ENCODE measurements at regions not wholly inside any gene's neighbourhood (a gene's known extent, or its start where the extent isn't known, plus 50 kb on each side); places are given as distances from the start of the nearest gene placed in this dataset.

DNA sequence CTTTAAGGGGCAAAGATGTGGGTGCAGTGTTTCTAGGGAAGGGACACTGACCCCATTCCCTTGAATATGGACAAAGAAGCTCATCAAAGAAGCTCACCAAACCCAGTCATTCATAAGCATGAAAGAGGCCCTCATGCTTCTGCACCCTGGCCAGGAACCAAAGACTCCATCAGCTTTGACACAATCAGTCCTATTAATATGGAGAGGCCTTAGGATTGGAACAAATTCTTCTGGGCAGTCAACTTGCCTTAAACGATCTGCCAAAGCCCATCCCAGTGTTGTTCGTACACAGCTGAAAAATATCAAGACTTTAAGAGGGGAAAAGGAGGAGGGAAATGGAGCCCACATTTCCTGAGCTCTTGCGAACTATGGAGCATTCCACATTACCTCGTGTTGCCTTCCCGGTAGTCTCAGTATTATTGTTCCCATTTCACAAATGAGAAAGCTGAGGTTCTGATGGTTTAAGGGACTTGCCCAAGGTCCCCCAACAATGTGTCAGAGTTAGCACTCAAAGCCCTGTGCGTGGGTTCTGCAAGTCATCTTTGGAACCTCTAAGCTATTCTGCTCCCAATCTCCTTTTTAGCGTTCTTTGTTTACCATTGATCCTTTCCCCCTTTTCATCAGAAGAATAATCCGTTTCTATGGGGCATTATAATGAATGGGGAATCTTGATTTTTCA lies 161.9 kb downstream of the ZBTB18 start:
- no peaks in the 10 kb centered on the region for H3K27me3 ChIP-seq
- no peaks in the 10 kb centered on the region for H3K9me3 ChIP-seq (replicated peaks in 1 of 3)
- TF ChIP-seq, protein P1, sequence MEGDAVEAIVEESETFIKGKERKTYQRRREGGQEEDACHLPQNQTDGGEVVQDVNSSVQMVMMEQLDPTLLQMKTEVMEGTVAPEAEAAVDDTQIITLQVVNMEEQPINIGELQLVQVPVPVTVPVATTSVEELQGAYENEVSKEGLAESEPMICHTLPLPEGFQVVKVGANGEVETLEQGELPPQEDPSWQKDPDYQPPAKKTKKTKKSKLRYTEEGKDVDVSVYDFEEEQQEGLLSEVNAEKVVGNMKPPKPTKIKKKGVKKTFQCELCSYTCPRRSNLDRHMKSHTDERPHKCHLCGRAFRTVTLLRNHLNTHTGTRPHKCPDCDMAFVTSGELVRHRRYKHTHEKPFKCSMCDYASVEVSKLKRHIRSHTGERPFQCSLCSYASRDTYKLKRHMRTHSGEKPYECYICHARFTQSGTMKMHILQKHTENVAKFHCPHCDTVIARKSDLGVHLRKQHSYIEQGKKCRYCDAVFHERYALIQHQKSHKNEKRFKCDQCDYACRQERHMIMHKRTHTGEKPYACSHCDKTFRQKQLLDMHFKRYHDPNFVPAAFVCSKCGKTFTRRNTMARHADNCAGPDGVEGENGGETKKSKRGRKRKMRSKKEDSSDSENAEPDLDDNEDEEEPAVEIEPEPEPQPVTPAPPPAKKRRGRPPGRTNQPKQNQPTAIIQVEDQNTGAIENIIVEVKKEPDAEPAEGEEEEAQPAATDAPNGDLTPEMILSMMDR (IDR thresholded peaks at IDR 0.05): no peak
- TF ChIP-seq POLR2A (IDR thresholded peaks at IDR 0.05): no peak
- no peaks in the 10 kb centered on the region for H3K36me3 ChIP-seq (replicated peaks in 1 of 2)
- intact Hi-C loops (cut with DNase I): no loop called here
- no peaks in the 10 kb centered on the region for H3K4me1 ChIP-seq (replicated peaks in 1 of 2)
- 70 to 75% (median 72%) methylated on average over 8 of the region's 8 CpGs for WGBS, 4 donors
- H3K27ac ChIP-seq: no peak overlapping the region
- DNase-seq: no peak
- no peak overlapping the region for H3K4me3 ChIP-seq

DNA sequence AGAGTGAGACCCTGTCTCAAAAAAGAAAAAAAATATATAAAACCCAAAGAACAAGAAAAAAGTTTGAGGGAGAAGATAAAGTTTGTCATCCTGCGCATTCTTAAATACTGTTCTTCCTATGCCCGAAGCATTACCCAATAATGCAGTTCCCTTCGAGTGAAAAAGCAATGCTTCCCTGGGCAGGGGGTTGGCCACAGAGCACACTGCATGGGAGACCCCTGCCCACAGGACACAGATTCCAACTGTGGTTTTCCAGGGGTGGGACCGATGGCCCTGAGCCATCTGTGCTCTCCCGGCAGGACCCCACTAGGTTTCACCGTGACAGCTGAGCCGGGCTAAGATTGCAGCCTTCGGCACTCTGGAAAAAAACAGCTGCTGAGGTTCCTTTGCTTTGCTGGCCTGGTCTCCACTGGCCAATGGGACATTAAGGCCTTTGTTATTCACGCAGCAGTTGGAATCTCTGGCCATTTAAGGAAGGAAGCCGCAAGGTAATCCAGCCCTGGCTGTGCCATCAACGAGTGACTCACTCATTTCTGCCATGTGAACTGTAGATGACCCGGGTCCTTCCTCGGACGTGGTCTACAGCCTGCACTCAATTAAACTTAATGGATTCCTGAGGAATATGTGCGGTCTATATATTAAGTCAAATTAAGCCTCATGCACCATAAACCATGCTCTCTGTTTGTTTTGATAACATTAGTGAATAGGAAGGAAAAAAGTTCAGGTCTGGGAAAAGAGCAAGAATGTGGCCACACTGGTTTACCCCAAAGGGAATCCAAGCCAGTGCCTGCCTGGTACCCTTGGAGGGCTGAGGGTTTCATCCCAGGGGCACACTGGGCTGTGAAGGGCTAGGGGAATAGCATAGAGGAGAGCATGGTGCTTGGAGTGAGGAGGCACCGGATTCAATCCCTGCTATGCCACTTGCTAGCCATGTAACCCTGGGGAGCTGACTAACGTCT lies 163.2 kb downstream of the ZBTB18 start:
- 60 to 77% (median 62%) methylated on average over 17 of the region's 17 CpGs for WGBS, 4 donors
- H3K27ac ChIP-seq: no peak overlapping the region
- H3K27me3 ChIP-seq: no peaks in the 10 kb centered on the region
- DNase-seq: peak in 5 of 7 donors; percentile 32 to 62 (median 37)
- no peaks in the 10 kb centered on the region for H3K36me3 ChIP-seq (replicated peaks in 1 of 2)
- intact Hi-C loops (cut with DNase I): no loop called here
- H3K4me1 ChIP-seq (replicated peaks in 1 of 2): no peaks in the 10 kb centered on the region
- H3K9me3 ChIP-seq (replicated peaks in 1 of 3): no peaks in the 10 kb centered on the region
- H3K4me3 ChIP-seq: no peak overlapping the region
- TF ChIP-seq, protein P1 (IDR thresholded peaks at IDR 0.05): no peak
- TF ChIP-seq POLR2A (IDR thresholded peaks at IDR 0.05): no peak

DNA sequence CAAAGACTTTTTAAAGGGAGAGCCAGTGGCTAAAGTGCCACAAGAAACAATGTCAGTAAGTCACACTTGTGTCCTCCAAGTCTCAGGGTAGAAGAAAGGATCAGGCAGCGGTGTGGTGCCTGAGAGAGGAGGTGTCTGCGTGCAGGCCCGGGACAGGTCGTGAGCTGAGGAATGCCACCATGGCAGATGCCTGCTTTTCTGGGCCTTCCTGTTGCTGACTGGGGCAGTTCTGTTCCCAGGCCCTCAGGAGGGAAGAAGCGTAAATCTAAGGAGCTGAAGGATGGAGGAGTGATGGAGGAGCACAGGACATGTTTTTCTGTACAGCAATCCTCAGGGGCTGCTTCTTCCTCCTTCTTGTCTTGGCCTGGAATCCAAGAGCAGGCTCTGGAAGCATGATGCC lies 165.8 kb downstream of the ZBTB18 start:
- H3K27ac ChIP-seq: no peak overlapping the region
- no peak overlapping the region for H3K4me3 ChIP-seq
- H3K4me1 ChIP-seq (replicated peaks in 1 of 2): no peaks in the 10 kb centered on the region
- H3K27me3 ChIP-seq: no peaks in the 10 kb centered on the region
- TF ChIP-seq POLR2A (IDR thresholded peaks at IDR 0.05): no peak
- TF ChIP-seq, protein P1 (IDR thresholded peaks at IDR 0.05): no peak
- 90 to 95% (median 93%) methylated on average over 5 of the region's 5 CpGs for WGBS, 4 donors
- H3K9me3 ChIP-seq (replicated peaks in 1 of 3): no peaks in the 10 kb centered on the region
- intact Hi-C loops (cut with DNase I): no loop called here
- DNase-seq: peak in 1 of 7 donors; percentile 24
- H3K36me3 ChIP-seq (replicated peaks in 1 of 2): no peaks in the 10 kb centered on the region

DNA sequence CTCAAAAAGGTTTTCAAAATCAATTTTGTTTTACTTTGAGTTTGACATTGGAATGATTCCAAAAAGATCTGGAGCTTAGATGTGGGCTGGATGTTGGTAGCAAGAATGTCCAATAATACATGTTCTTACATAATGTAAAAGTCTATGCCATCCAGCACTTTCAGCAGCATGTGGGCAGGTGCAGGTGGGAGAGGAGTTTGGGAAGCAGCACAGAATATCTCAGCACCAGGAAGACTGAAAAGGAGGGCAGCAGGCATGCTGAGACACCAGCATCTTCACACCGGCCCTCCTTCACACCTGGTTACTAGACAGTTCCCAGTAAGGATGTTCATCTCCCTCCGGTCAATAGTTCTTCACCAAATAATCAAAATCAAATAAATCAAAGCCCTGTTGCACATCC lies 166.6 kb downstream of the ZBTB18 start:
- no peaks in the 10 kb centered on the region for H3K9me3 ChIP-seq (replicated peaks in 1 of 3)
- intact Hi-C loops (cut with DNase I): no loop called here
- TF ChIP-seq, protein P1 (IDR thresholded peaks at IDR 0.05): no peak
- TF ChIP-seq POLR2A (IDR thresholded peaks at IDR 0.05): no peak
- H3K27me3 ChIP-seq: no peaks in the 10 kb centered on the region
- 88 to 98% (median 94%) methylated on average over 2 of the region's 2 CpGs for WGBS, 4 donors
- DNase-seq: no peak
- H3K36me3 ChIP-seq (replicated peaks in 1 of 2): no peaks in the 10 kb centered on the region
- H3K27ac ChIP-seq: no peak overlapping the region
- no peaks in the 10 kb centered on the region for H3K4me1 ChIP-seq (replicated peaks in 1 of 2)
- no peak overlapping the region for H3K4me3 ChIP-seq
